GM19023 (cell line): ENCODE measurements at regions not wholly inside any gene's neighbourhood (a gene's known extent, or its start where the extent isn't known, plus 50 kb on each side); places are given as distances from the start of the nearest gene placed in this dataset.

ENCODE experiments used
- ATAC-seq: cut with Tn5 transposase; IDR thresholded peaks from one replicate; pipeline ENCODE4 v1.9.1; 2021; ENCODE audit warnings: mild to moderate bottlenecking, moderate library complexity; ENCODE audit not compliant: unreplicated experiment

GRCh38 chr10:131442271-131442670 lies 130.8 kb upstream of the TCERG1L start:
- ATAC-seq = no peak

- ATAC-seq = no peak
These were observed 132.8 kb upstream of the TCERG1L start for GRCh38 chr10:131444286-131444685.

- ATAC-seq = no peak
These were observed 133.4 kb upstream of the TCERG1L start for GRCh38 chr10:131444862-131445461.

GRCh38 chr10:131445623-131446022 lies 134.1 kb upstream of the TCERG1L start:
- no peak for ATAC-seq

GRCh38 chr10:131446171-131446570 lies 134.7 kb upstream of the TCERG1L start:
- ATAC-seq = no peak

GRCh38 chr10:131448171-131448570 lies 136.7 kb upstream of the TCERG1L start:
- no peak for ATAC-seq

GRCh38 chr10:131448883-131449282 lies 137.4 kb upstream of the TCERG1L start:
- no peak for ATAC-seq

- ATAC-seq = no peak
These were observed 138.8 kb upstream of the TCERG1L start for GRCh38 chr10:131450216-131450765.

- no peak for ATAC-seq
These were observed 140.0 kb upstream of the TCERG1L start for GRCh38 chr10:131451407-131452015.

- ATAC-seq = no peak
These were observed 141.6 kb upstream of the TCERG1L start for GRCh38 chr10:131452926-131453720.

GRCh38 chr10:131453721-131454634 lies 142.5 kb upstream of the TCERG1L start:
- ATAC-seq = no peak

GRCh38 chr10:131456411-131456810 lies 144.9 kb upstream of the TCERG1L start:
- no peak for ATAC-seq

- ATAC-seq = no peak
These were observed 149.6 kb upstream of the TCERG1L start for GRCh38 chr10:131461093-131461492.

GRCh38 chr10:131464789-131465188 lies 153.3 kb upstream of the TCERG1L start:
- ATAC-seq = no peak

GRCh38 chr10:131469551-131469950 lies 158.0 kb upstream of the TCERG1L start:
- ATAC-seq = no peak

- no peak for ATAC-seq
These were observed 162.1 kb upstream of the TCERG1L start for GRCh38 chr10:131473645-131474044.

GRCh38 chr10:131474416-131474815 lies 162.9 kb upstream of the TCERG1L start:
- no peak for ATAC-seq

- no peak for ATAC-seq
These were observed 163.5 kb upstream of the TCERG1L start for GRCh38 chr10:131475043-131475442.

- no peak for ATAC-seq
These were observed 164.3 kb upstream of the TCERG1L start for GRCh38 chr10:131475803-131476202.

GRCh38 chr10:131477457-131478121 lies 166.1 kb upstream of the TCERG1L start:
- no peak for ATAC-seq
